ENCODE measurements at regions not wholly inside any gene's neighbourhood (a gene's known extent, or its start where the extent isn't known, plus 50 kb on each side); places are given as distances from the start of the nearest gene placed in this dataset.

- TF ChIP-seq POLR2AphosphoS5 (IDR thresholded peaks at IDR 0.05; ENCODE audit: borderline replicate concordance, low read depth, low read length) (no peak), EZH2 (IDR thresholded peaks at IDR 0.05) (no peak)
Measured at GRCh38 chr18:53861185-53861584, 363.3 kb downstream of the MBD2 start.
